ENCODE measurements at regions not wholly inside any gene's neighbourhood (a gene's known extent, or its start where the extent isn't known, plus 50 kb on each side); places are given as distances from the start of the nearest gene placed in this dataset.
"Not testable (repeated sequence)": the region's sequence is repeated elsewhere in the genome, so short reads cannot be mapped to it uniquely, and the experiment has no call there.

- intact Hi-C loops (cut with DNase I): no loop called here
- DNase-seq: no peak
Measured at GRCh38 chr12:58629376-58629775, 290.9 kb downstream of the LRIG3 start.

DNA sequence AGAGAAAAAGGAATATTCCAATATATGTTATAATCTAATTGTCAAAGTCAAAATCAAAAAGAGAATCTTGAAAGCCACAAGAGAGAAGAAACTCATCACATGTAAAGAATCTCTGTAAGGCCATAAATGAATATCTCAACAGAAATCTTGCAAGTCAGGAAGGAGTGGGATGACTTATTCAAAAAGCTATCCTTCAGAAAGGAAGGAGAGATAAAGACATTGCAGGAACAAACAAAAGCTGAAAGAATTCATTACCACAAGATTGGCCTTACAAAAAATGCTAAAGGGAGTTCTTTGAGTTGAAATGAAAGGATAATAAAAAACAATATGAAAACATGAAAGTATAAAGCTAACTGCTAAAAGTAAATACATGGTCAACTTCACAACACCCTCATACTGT, 286.8 kb downstream of the LRIG3 start:
- no peak for DNase-seq
- intact Hi-C loops (cut with DNase I): no loop called here

DNA sequence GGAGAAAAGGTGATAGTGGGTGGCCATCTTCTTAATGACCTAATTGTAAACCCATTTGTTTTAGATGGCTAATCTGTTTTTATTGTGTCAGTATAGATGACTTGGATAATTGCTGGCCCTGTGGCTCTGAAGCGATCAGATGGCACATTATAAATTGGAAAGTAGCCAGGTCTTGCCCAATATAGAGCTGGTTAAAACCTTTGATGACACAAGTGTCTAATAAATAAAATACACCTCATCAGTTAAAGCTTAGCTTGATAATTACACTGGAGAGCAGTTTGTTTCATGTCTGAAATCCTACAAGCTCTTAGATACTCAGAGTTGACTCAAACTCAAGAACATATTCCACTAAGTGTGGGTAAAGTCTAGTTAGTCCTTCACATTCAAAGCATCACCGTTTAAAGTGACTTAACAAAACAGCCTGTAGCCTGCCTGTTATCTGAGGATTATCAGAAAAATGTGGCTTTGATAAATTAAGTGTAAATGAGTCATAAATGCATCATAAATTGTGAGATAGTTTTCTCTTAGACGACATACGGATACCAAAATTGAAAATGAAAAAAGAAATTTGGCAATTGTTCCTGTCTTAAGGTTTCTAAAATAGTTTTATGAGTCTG, 280.9 kb downstream of the LRIG3 start:
- DNase-seq: no peak
- intact Hi-C loops (cut with DNase I): no loop called here

DNA sequence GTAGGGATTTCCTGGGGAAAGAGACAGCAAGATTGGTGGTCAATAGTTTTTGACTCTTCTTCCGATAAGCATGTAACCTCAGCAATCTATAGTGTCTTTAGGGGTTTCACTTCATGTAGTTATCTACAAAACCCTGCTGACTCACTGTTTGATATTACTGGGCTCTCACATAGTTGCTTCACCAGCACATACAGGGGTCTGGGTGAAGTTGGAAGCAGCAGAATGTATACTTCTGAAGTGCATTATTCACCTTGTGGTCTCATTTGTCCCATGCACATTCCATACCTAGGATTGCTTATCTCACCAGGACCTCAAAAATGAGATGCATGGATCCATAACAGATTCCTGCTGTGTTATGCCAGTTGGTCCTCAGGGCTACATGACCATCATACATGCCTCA, 280.0 kb downstream of the LRIG3 start:
- no peak for DNase-seq
- intact Hi-C loops (cut with DNase I): no loop called here

GRCh38 chr12:58645946-58646345, 274.4 kb downstream of the LRIG3 start:
- intact Hi-C loops (cut with DNase I): no loop called here

DNA sequence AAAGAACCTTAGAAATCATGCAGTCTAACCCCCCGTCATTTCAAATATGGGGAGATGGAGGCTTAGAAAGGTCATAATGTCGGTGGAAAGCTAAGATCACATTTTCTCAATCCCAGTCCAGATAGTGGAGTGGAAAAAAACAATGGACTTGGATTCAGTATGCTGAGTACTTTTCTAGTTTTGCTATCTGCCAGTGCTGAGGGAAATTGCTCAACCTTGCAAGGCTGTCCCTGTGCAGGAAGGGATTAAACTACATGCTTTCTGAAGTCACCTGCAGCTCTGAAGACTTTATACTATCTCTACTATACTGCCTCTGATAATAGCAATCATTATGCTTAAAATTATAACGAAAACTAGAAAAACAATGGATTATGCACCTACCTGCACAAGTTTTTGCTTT, 272.8 kb downstream of the LRIG3 start:
- intact Hi-C loops (cut with DNase I): no loop called here
- no peak for DNase-seq

More at GRCh38 chr12:58645946-58646345, 274.4 kb downstream of the LRIG3 start:
- no peak for DNase-seq

DNA sequence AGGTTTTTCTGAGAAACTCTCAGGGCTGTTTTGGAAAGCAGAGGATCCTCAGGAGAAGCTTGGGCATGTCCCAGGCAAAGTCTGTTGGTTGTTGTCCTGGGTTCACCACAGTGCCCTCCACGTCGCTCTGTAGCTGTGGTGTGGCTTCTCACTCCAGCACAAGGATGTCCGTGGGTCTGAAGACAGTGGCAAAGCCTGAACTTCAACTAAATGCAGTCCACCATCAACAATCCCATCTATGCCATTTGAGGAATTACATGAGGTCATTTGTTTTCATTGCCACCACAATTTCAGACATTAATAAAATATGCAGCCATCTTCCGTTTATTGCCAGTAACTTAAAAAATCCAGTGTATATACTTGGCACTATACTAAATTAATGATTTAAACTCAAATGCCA, 272.1 kb downstream of the LRIG3 start:
- no peak for DNase-seq
- intact Hi-C loops (cut with DNase I): no loop called here

DNA sequence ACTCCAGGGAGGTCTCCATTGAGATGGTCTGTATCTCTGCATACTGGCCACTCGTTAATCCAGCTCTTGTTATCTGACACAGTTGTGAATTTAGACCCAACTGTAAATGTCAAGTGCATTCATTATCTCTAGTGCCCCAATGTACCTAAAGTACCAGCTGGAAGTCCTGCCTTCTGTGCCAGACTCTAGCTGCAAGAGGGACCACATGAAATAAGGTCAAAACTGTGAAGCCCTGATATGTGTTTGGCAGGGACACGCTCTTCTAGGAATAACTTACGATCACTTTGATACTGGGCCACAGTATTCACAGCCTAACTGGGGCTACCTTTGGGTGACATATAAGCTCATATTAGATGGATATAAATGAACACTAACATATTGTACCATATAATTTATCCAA, 268.5 kb downstream of the LRIG3 start:
- no peak for DNase-seq
- intact Hi-C loops (cut with DNase I): no loop called here

- intact Hi-C loops (cut with DNase I): no loop called here
- no peak for DNase-seq
Measured at GRCh38 chr12:58654021-58654420, 266.3 kb downstream of the LRIG3 start.

GRCh38 chr12:58655375-58655774, 264.9 kb downstream of the LRIG3 start:
- no peak for DNase-seq
- intact Hi-C loops (cut with DNase I): no loop called here

DNA sequence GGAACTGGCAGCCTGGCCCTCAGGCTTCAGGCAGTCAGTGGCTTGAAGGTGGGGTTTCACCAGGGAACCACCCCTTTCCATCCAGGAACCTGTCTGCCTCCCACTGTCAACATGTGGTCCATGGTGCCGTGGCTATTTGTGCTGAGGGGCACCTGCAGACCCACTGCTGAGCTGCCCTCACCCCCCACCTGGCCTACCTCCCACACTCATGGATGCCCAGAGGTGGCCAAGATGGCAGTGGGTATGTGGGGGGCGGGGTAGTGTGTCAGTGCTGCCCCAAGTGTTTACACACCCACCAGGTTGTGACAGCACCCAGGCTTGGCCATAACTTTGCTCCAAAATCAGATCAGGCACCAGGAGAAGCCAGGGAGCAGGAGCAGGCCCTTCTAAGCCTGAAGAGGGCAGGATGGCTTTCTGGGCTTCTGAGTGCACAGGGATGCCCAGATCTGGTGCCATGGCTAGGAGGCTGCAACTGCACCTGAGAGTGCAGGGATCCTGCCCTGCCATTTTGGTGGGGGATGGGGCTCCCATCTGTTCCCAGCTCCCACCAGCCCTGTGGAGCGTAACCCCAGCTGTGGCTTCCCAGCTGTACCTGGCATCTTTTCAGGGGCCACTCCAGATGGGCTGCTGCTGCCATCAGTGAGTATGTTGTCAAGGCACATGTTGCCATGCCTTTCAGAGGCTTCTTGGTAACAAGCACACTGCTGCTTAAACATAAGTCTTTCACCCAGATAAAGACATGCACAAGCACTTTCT, 263.9 kb downstream of the LRIG3 start:
- intact Hi-C loops (cut with DNase I): no loop called here
- no peak for DNase-seq

DNA sequence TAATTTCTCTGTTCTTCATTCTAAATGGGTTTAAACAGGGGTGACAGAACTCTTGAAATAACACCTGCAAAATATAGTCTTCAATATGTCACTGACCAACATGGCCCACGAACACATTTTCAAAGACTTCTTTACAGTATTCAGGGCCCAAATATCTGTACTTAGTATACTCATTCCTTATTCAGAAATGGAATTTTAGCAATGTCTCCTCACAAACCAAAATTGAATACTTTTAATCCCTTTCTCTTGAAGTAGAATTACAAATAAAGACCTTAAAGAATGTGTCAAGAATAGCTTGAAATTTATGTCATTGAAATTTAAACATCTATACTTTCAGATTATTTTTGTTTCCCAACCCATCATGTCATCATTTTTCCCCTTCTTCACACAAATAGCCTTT, 263.1 kb downstream of the LRIG3 start:
- intact Hi-C loops (cut with DNase I): no loop called here

DNA sequence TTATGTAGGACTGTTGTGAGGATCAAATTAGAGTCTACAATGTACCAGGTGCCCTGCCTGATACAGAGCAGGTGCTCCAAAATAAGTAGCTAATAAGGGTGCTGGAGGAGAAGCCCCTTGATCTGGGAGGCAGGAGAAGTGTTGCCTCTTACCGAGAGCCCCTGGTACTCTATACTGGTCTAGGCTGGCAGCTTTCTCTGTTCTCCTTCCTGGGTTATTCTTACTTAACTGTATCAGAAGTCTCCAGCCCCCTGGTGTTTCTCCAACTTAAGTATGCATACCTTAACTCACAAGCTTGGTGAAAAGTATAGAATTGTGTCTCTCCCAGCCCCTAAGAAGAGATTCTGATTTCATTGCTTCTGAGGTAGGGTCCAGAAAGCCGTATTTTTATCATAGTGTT, 254.9 kb downstream of the LRIG3 start:
- no peak for DNase-seq
- intact Hi-C loops (cut with DNase I): no loop called here

More for the DNA sequence above, 263.1 kb downstream of the LRIG3 start:
- no peak for DNase-seq

GRCh38 chr12:58668233-58668632, 252.1 kb downstream of the LRIG3 start:
- no peak for DNase-seq
- intact Hi-C loops (cut with DNase I): no loop called here

DNA sequence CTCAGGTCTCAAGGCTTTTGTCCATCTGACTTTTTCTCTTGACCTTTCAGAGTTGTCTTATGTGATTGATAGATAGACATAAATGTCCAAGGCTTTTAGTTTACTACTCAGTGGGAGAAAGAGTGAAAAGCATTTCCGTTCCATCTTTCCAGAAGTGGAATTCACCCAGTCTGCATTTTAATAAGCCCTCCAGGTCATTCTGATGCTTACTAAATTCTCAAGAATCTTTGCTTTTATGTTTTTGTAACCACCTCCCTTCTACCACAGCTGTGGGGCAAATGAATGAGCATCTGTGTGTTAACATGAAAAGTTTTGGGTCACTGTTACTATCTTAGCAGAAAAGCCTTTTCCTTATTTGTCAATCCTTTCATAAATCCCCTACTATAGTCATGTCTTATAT, 251.4 kb downstream of the LRIG3 start:
- DNase-seq: no peak
- intact Hi-C loops (cut with DNase I): no loop called here

GRCh38 chr12:58670623-58671022, 249.7 kb downstream of the LRIG3 start:
- no peak for DNase-seq
- intact Hi-C loops (cut with DNase I): no loop called here

- DNase-seq: no peak
- intact Hi-C loops (cut with DNase I): no loop called here
Measured at GRCh38 chr12:58671196-58671595, 249.1 kb downstream of the LRIG3 start.

DNA sequence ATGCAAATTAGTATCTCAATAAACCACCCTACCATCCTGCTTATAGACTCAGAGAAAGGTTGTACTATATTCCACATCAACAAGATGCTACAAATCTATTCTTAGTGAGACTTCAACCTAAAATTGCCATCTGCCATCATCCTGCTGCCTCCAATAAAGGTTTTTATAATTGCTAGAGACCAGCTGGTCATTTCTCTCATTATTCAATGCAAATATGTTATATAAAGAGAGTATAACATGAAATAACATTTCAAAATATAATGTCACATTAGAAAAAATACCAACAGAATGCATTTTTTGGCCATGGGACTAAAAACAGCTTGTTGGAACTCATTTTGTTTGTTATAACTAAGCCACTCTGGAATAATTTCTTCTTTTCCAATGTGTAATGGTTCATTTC, 247.3 kb downstream of the LRIG3 start:
- intact Hi-C loops (cut with DNase I): no loop called here
- no peak for DNase-seq

- not testable (repeated sequence) for DNase-seq
Measured at GRCh38 chr12:58677833-58678232, 242.5 kb downstream of the LRIG3 start.

GRCh38 chr12:58678753-58679152, 241.6 kb downstream of the LRIG3 start:
- intact Hi-C loops (cut with DNase I): no loop called here
- no peak for DNase-seq

More at GRCh38 chr12:58677833-58678232, 242.5 kb downstream of the LRIG3 start:
- intact Hi-C loops (cut with DNase I): not testable (repeated sequence)

DNA sequence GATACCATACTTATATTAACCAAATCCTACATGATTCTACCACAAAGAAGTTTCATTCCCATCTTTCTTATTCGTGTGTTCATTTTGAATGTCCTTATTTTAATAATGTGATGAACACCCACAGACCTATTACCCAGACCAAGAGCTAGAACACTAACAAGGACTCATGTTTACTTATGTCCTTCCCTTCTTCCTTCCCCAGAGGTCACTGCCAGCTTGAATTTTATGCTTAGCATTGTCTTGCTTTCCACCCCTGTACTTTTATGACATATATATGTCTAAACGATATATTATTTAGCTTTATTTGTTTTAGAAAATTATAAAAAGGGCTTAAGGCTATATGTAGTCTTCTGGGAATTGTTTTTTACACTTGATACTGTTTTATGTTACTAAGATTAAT, 238.6 kb downstream of the LRIG3 start:
- intact Hi-C loops (cut with DNase I): no loop called here
- no peak for DNase-seq
